ENCODE measurements at regions not wholly inside any gene's neighbourhood (a gene's known extent, or its start where the extent isn't known, plus 50 kb on each side); places are given as distances from the start of the nearest gene placed in this dataset.

GRCh38 chr9:11347437-11347836, 734.6 kb upstream of the PTPRD start:
- TF ChIP-seq EZH2 (IDR thresholded peaks at IDR 0.05; ENCODE audit: insufficient read depth, poor library complexity, severe bottlenecking) (no peak), EZH2phosphoT487 (IDR thresholded peaks at IDR 0.05; ENCODE audit: insufficient read depth, low read depth) (no peak)

All from GM23248 (cell line).